VCaP (cell line): ENCODE measurements at regions not wholly inside any gene's neighbourhood (a gene's known extent, or its start where the extent isn't known, plus 50 kb on each side); places are given as distances from the start of the nearest gene placed in this dataset.
A peak's percentile ranks its signal among the peaks of the same experiment; 100 is the strongest.

ENCODE experiments used
- H3K27ac ChIP-seq: fragments of 450-650 bp; 2 replicates; pipeline ENCODE4 v1.5.1; 2017
- CTCF ChIP-seq: fragments of 450-650 bp; conservative IDR thresholded peaks from 2 replicates; pipeline ENCODE4 v1.5.1; 2017; ENCODE audit warnings: mild to moderate bottlenecking, moderate library complexity

GRCh38 chr19:33906578-33907335 lies 110.1 kb downstream of the KCTD15 start:
- no peak for TF ChIP-seq CTCF
- peak overlapping the region; percentile 73 for H3K27ac ChIP-seq

- H3K27ac ChIP-seq: no peak overlapping the region
- no peak for TF ChIP-seq CTCF
Observed at GRCh38 chr19:33910922-33911321, 114.3 kb downstream of the KCTD15 start.

GRCh38 chr19:33914599-33914998 lies 117.9 kb downstream of the KCTD15 start:
- no peak overlapping the region for H3K27ac ChIP-seq
- TF ChIP-seq CTCF: no peak

- no peak for TF ChIP-seq CTCF
- H3K27ac ChIP-seq: no peak overlapping the region
Observed at GRCh38 chr19:33916792-33917191, 120.1 kb downstream of the KCTD15 start.

GRCh38 chr19:33919291-33919690 lies 122.6 kb downstream of the KCTD15 start:
- H3K27ac ChIP-seq: no peak overlapping the region
- TF ChIP-seq CTCF: no peak

- no peak overlapping the region for H3K27ac ChIP-seq
- TF ChIP-seq CTCF: no peak
Observed at GRCh38 chr19:33921165-33921564, 124.5 kb downstream of the KCTD15 start.

GRCh38 chr19:33926306-33926705 lies 129.6 kb downstream of the KCTD15 start:
- no peak for TF ChIP-seq CTCF
- no peak overlapping the region for H3K27ac ChIP-seq
